C1 segment of cervical spinal cord (tissue), 14 donors: ENCODE measurements at regions not wholly inside any gene's neighbourhood (a gene's known extent, or its start where the extent isn't known, plus 50 kb on each side); places are given as distances from the start of the nearest gene placed in this dataset.
"Not testable (repeated sequence)": the region's sequence is repeated elsewhere in the genome, so short reads cannot be mapped to it uniquely, and the experiment has no call there.

Experiments used
- DNase-seq, 14 donors: peaks; one replicate each; lab custom pipeline; 2025; lab: John Stamatoyannopoulos, UW

- DNase-seq: no peak
Observed at GRCh38 chr3:30465454-30465853, 140.9 kb upstream of the TGFBR2 start.

GRCh38 chr3:30467596-30468238, 138.7 kb upstream of the TGFBR2 start:
- no peak for DNase-seq

GRCh38 chr3:30469133-30469532, 137.3 kb upstream of the TGFBR2 start:
- no peak for DNase-seq

- no peak for DNase-seq
Observed at GRCh38 chr3:30470496-30470895, 135.9 kb upstream of the TGFBR2 start.

GRCh38 chr3:30471066-30471465, 135.3 kb upstream of the TGFBR2 start:
- no peak for DNase-seq

GRCh38 chr3:30471796-30472489, 134.5 kb upstream of the TGFBR2 start:
- DNase-seq: no peak

- no peak for DNase-seq
Observed at GRCh38 chr3:30473374-30474051, 132.9 kb upstream of the TGFBR2 start.

- DNase-seq: no peak
Observed at GRCh38 chr3:30474371-30474770, 132.0 kb upstream of the TGFBR2 start.

- no peak for DNase-seq
Observed at GRCh38 chr3:30475038-30475808, 131.2 kb upstream of the TGFBR2 start.

GRCh38 chr3:30475809-30476178, 130.6 kb upstream of the TGFBR2 start:
- DNase-seq: no peak

GRCh38 chr3:30476368-30477084, 129.9 kb upstream of the TGFBR2 start:
- DNase-seq: no peak

GRCh38 chr3:30477149-30477921, 129.1 kb upstream of the TGFBR2 start:
- DNase-seq: no peak

- DNase-seq: not testable (repeated sequence)
Observed at GRCh38 chr3:30479737-30480136, 126.7 kb upstream of the TGFBR2 start.

GRCh38 chr3:30480156-30480555, 126.2 kb upstream of the TGFBR2 start:
- not testable (repeated sequence) for DNase-seq

GRCh38 chr3:30480587-30480986, 125.8 kb upstream of the TGFBR2 start:
- DNase-seq: no peak

GRCh38 chr3:30481241-30481640, 125.2 kb upstream of the TGFBR2 start:
- DNase-seq: no peak

GRCh38 chr3:30484229-30484628, 122.2 kb upstream of the TGFBR2 start:
- DNase-seq: not testable (repeated sequence)

GRCh38 chr3:30486368-30486767, 120.0 kb upstream of the TGFBR2 start:
- no peak for DNase-seq

- DNase-seq: no peak
Observed at GRCh38 chr3:30488070-30488756, 118.2 kb upstream of the TGFBR2 start.
